Calu3 (cell line): ENCODE measurements at regions not wholly inside any gene's neighbourhood (a gene's known extent, or its start where the extent isn't known, plus 50 kb on each side); places are given as distances from the start of the nearest gene placed in this dataset.

ENCODE experiments used
- BruUV-seq: library from RNA; stranded (reverse); fragments of 400-500 nt; replicated peaks from 2 replicates; lab custom pipeline; 2021; lab: Mats Ljungman, UMichigan
- CTCF ChIA-PET: fragments of 300-600 bp; sonication (Branson Sonifier 250); formaldehyde crosslinking; loops from one replicate; lab custom pipeline; 2022; ENCODE audit warnings: antibody characterized with exemption; lab: Charles Lee
- DNase-seq: peaks from one replicate; pipeline ENCODE4 v3.0.0; 2022
- H3K27ac Mint-ChIP-seq: one replicate; pipeline ENCODE4 v1.8.0; 2022; ENCODE audit warnings: mixed read lengths; ENCODE audit not compliant: unreplicated experiment
- H3K27me3 Mint-ChIP-seq: one replicate; pipeline ENCODE4 v1.8.0; 2022; ENCODE audit warnings: mixed read lengths; ENCODE audit not compliant: unreplicated experiment
- H3K36me3 Mint-ChIP-seq: one replicate; pipeline ENCODE4 v1.8.0; 2022; ENCODE audit warnings: mild to moderate bottlenecking, moderate library complexity, mixed read lengths; ENCODE audit not compliant: insufficient read depth, unreplicated experiment
- H3K4me1 Mint-ChIP-seq: one replicate; pipeline ENCODE4 v1.8.0; 2022; ENCODE audit warnings: mild to moderate bottlenecking, low read depth, mixed read lengths; ENCODE audit not compliant: unreplicated experiment
- H3K4me3 Mint-ChIP-seq: one replicate; pipeline ENCODE4 v1.8.0; 2022; ENCODE audit warnings: mild to moderate bottlenecking, low read depth, moderate library complexity, mixed read lengths; ENCODE audit not compliant: unreplicated experiment
- H3K9me3 Mint-ChIP-seq: one replicate; pipeline ENCODE4 v1.8.0; 2022; ENCODE audit warnings: low read depth, mixed read lengths; ENCODE audit not compliant: unreplicated experiment
- CTCF ChIP-seq: fragments of 200-600 bp; IDR thresholded peaks from one replicate; pipeline ENCODE4 v1.8.0; 2022; ENCODE audit warnings: antibody characterized with exemption; ENCODE audit not compliant: unreplicated experiment
- intact Hi-C: fragments of 100-400 bp; cut with micrococcal nuclease; formaldehyde crosslinking; loops from one replicate; pipeline ENCODE4 v1.10.0; 2022; ENCODE audit not compliant: unreplicated experiment

GRCh38 chr2:139201516-139201915 lies 421.3 kb upstream of the NXPH2 start:
- intact Hi-C loops = no loop called here
- CTCF ChIA-PET = no interaction called here

GRCh38 chr2:139196754-139197153 lies 416.6 kb upstream of the NXPH2 start:
- no peak for TF ChIP-seq CTCF
- CTCF ChIA-PET = no interaction called here
- Mint-ChIP-seq H3K9me3 (peaks cover 9% of the 10 kb centered on the region), H3K27ac (no peak overlapping the region), H3K4me1 (no peaks in the 10 kb centered on the region), H3K36me3 (no peaks in the 10 kb centered on the region), H3K4me3 (no peak overlapping the region), H3K27me3 (no peaks in the 10 kb centered on the region)
- no peak for DNase-seq
- BruUV-seq = no TSS peak
- intact Hi-C loops = no loop called here

More at GRCh38 chr2:139201516-139201915, 421.3 kb upstream of the NXPH2 start:
- TF ChIP-seq CTCF = no peak
- H3K27me3 Mint-ChIP-seq = no peaks in the 10 kb centered on the region
- BruUV-seq = no TSS peak
- H3K4me3 Mint-ChIP-seq = no peak overlapping the region
- no peaks in the 10 kb centered on the region for H3K36me3 Mint-ChIP-seq
- no peak for DNase-seq
- no peaks in the 10 kb centered on the region for H3K4me1 Mint-ChIP-seq
- H3K9me3 Mint-ChIP-seq = peaks cover 9% of the 10 kb centered on the region
- no peak overlapping the region for H3K27ac Mint-ChIP-seq

DNA sequence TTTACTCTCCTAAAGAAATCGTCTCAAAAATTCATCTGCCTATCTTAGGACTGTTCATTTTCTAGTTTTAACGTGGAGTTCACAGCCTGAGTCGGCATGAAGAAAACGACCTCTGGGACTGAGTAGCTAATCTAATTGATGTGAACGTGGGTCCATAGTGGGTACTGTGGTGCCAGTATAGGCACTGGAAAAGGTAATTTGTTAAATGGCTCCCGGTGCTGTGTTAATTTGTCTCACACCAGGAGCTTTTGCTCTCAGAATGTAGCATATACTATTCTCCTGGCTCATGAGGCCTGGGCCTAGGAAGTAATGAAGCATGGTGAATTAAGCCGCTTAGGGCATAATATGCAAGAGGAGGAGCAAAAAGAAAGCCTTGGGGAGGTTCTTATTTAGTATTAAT lies 414.4 kb upstream of the NXPH2 start:
- Mint-ChIP-seq H3K36me3 (no peaks in the 10 kb centered on the region), H3K27ac (no peak overlapping the region), H3K4me1 (no peaks in the 10 kb centered on the region), H3K9me3 (peaks cover 9% of the 10 kb centered on the region), H3K27me3 (no peaks in the 10 kb centered on the region), H3K4me3 (no peak overlapping the region)
- intact Hi-C loops = no loop called here
- CTCF ChIA-PET = no interaction called here
- no peak for TF ChIP-seq CTCF
- no TSS peak for BruUV-seq
- DNase-seq = no peak

- BruUV-seq = no TSS peak
- no peak overlapping the region for H3K27ac Mint-ChIP-seq
- H3K9me3 Mint-ChIP-seq = peaks cover 6% of the 10 kb centered on the region
- no peak for DNase-seq
- H3K4me3 Mint-ChIP-seq = no peak overlapping the region
- intact Hi-C loops = no loop called here
- no peak for TF ChIP-seq CTCF
- CTCF ChIA-PET = no interaction called here
- no peaks in the 10 kb centered on the region for H3K4me1 Mint-ChIP-seq
- H3K36me3 Mint-ChIP-seq = no peaks in the 10 kb centered on the region
- no peaks in the 10 kb centered on the region for H3K27me3 Mint-ChIP-seq
Observed at GRCh38 chr2:139177041-139177440, 396.9 kb upstream of the NXPH2 start.
